Gastroesophageal sphincter (tissue), 3 donors: ENCODE measurements at regions not wholly inside any gene's neighbourhood (a gene's known extent, or its start where the extent isn't known, plus 50 kb on each side); places are given as distances from the start of the nearest gene placed in this dataset.

Source experiments
- POLR2AphosphoS5 ChIP-seq: sonication (generic); formaldehyde crosslinking; IDR thresholded peaks from one replicate; pipeline ENCODE4 v1.6.1; 2017; ENCODE audit warnings: antibody characterized with exemption
- TF ChIP-seq, protein P1 (sequence below), 4 experiments: fragments of 200-600 bp in 2 of 4; fragments of 450-650 bp in 2 of 4; sonication (generic) in 1 of 4; IDR thresholded peaks; one replicate each; pipeline ENCODE4 v1.5.1; 2017 to 2019; ENCODE audit warnings: antibody characterized with exemption in 4 of 4, mild to moderate bottlenecking in 2 of 4, moderate library complexity in 2 of 4

GRCh38 chr21:17386498-17386897, 126.3 kb upstream of the CXADR start:
- TF ChIP-seq, protein P1, sequence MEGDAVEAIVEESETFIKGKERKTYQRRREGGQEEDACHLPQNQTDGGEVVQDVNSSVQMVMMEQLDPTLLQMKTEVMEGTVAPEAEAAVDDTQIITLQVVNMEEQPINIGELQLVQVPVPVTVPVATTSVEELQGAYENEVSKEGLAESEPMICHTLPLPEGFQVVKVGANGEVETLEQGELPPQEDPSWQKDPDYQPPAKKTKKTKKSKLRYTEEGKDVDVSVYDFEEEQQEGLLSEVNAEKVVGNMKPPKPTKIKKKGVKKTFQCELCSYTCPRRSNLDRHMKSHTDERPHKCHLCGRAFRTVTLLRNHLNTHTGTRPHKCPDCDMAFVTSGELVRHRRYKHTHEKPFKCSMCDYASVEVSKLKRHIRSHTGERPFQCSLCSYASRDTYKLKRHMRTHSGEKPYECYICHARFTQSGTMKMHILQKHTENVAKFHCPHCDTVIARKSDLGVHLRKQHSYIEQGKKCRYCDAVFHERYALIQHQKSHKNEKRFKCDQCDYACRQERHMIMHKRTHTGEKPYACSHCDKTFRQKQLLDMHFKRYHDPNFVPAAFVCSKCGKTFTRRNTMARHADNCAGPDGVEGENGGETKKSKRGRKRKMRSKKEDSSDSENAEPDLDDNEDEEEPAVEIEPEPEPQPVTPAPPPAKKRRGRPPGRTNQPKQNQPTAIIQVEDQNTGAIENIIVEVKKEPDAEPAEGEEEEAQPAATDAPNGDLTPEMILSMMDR (IDR thresholded peaks at IDR 0.05): no peak
- no peak for TF ChIP-seq POLR2AphosphoS5
